H1 (cell line): ENCODE measurements at regions not wholly inside any gene's neighbourhood (a gene's known extent, or its start where the extent isn't known, plus 50 kb on each side); places are given as distances from the start of the nearest gene placed in this dataset.

Source experiments
- ATF2 ChIP-seq: IDR thresholded peaks from 2 replicates; pipeline ENCODE4 v1.6.1; 2012; ENCODE audit warnings: low read length, inconsistent platforms
- EP300 ChIP-seq, 2 experiments: IDR thresholded peaks; 1 replicate in 1 of 2; 2 replicates in 1 of 2; pipeline ENCODE4 v1.6.1; 2011 to 2012; ENCODE audit warnings: low read depth in 2 of 2, low read length in 2 of 2, mild to moderate bottlenecking in 2 of 2, borderline replicate concordance in 1 of 2, inconsistent platforms in 1 of 2, moderate library complexity in 1 of 2
- EZH2 ChIP-seq: fragments of 200-600 bp; sonication (generic); IDR thresholded peaks from 2 replicates; pipeline ENCODE4 v1.7.1; 2012; ENCODE audit warnings: low read depth, mild to moderate bottlenecking, moderate library complexity, low read length, inconsistent platforms; ENCODE audit not compliant: severe bottlenecking
- JUND ChIP-seq: IDR thresholded peaks from 2 replicates; pipeline ENCODE4 v1.6.1; 2011; ENCODE audit warnings: mild to moderate bottlenecking, improper control_type of control experiment, low read length
- KDM5A ChIP-seq: fragments of 200-600 bp; IDR thresholded peaks from 2 replicates; pipeline ENCODE4 v1.7.1; 2012; ENCODE audit warnings: mild to moderate bottlenecking, low read length, inconsistent platforms, mixed read lengths

- TF ChIP-seq ATF2 (no peak), EZH2 (no peak), KDM5A (no peak), JUND (no peak), EP300 (IDR thresholded peaks at IDR 0.05; ENCODE audit: borderline replicate concordance in 1 of 2, low read depth in 2 of 2, low read length in 2 of 2) (no peak)
These were observed 229.2 kb downstream of the MAP2K6 start (continued) for GRCh38 chr17:69643686-69644085.
